NCI-H345 treated with DMSO at 0.1 percent for 48 hours (cell line): ENCODE measurements at regions not wholly inside any gene's neighbourhood (a gene's known extent, or its start where the extent isn't known, plus 50 kb on each side); places are given as distances from the start of the nearest gene placed in this dataset.

ENCODE experiments used
- DNase-seq: peaks from one replicate; lab custom pipeline; 2025; ENCODE audit not compliant: unreplicated experiment; lab: John Stamatoyannopoulos, UW

DNA sequence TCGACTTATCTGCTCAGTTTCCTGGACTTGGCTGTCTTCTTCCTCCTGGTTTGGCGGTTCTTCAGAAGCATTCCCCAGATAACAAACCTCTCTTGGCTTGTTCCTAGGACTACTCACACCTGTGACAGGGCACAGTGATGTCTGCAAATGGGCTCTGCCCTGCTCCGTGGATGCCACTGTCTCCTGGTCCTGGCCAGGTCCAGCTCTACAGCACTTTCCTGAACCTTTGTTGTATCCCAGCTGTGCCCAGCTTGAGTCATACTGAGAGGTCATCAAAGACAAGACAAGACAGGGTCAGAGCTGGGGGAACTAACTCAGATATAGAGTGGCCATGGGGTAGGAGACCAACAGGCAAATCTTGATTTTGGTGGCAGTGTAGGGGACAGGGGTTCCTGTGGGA is 102.7 kb upstream of the SLC22A23 start:
- no peak for DNase-seq

DNA sequence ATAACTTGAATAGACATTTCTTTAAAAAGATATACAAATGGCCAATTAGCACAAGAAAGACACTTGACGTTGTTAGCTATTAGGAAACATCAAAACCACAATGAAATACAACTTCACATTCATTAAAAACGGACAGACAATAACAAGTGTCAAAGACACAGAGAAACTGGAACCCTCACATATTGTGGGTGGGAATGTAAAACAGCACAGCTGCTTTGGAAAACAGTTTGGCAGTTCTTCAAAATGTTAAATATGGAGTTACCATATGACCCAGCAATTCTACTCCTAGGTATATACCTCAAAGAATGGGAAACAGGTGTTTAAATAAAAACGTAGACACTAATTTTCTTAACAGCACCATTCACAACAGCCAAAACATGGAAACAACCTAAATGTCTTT is 100.5 kb upstream of the SLC22A23 start:
- no peak for DNase-seq

DNA sequence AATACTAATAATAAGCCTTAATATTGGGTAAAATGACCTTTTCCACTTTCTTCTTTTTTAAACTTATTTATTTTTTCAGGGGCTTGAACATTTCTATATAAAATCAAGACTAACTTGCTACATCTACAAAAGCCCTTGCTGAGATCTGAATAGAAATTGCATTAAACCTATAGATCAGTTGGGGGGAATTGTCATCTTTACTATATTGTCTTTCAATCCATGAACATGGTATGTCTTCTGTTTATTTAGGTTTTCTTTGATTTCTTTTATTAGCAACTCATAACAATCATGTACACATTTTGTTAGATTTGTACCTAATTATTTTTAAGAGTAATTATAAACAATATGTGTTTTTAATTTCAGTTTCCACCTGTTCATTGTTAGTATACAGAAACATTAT is 96.4 kb upstream of the SLC22A23 start:
- no peak for DNase-seq

DNA sequence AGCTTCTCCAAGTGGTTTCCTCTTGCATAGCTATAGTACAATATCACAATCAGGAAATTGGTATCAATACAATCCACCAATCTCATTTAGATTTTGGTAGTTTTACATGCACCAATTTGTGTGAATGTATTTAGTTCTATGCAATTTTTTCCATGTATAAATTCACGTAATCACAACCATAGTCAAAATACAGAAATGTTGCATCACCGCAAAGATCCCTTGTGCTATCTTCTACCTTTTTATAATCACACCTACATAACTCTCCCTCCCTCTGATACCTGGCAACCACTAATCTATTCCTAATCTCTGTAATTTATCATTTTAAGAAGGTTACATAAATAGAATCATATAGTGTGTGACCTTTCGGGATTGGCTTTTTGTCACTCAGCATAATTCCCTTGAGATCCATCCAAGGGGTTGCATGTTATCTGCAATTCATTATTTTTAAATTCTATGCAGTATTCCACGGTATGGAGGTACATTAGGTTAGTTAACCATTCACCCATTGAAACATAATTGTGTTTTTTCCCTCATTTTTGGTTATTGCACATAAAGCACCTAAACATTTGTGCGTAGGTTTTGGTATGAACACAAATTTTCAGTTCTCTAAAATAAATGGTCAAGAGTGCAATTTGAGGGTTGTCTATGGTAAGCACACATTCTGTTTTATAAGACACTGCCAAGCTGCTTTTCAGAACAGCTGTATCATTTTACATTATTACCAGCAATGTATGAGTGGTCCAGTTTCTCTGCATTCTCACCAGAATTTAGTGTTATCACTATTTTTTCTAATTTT is 95.1 kb upstream of the SLC22A23 start:
- no peak for DNase-seq

DNA sequence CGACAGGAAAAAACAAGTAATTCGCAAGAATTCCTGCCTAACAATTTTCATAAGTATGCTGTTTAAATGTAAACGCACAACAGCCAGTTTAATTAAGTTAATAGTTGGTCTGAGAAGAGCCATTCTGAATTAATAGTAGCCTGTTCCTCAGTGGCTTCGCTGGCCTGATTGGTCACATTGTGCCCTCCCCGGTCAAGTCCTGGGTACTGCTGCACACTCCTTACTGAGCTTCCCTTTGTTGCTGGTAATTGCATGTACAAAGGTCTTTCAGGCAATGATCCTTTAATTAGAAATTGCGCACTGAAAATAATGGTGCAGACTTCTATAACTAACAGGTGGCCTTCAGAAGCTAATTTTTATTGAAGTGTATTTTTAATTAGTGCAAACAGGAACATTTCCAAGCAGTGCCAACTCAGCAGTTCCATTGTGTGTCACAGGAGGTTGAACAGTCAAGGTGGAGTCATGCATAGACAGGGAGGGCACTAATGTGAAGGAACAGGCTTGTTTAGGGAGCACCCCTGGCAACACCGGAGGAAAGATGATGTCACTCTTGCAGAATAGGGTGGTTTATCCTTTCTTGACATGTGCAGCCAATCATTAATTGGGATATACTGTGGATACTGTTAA is 92.6 kb upstream of the SLC22A23 start:
- DNase-seq, result no peak

DNA sequence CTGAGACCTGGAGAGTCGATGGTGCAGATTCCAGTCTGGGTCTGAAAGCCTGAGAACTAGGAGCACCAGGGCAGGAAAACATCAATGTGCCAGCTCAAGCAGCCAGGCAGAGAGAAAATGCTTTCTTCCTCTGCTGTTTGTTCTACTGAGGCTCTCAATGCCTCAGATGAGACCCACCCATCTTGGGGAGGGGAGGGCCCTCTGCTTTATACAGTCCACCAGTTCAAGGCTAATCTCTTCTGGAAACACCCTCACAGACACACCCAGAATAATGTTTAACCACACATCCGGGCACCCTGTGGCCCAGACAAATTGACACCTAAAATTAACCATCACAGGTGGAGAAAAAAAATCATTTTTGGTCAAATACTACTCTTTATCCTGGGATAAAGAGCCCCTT is 89.3 kb upstream of the SLC22A23 start:
- DNase-seq, result no peak

DNA sequence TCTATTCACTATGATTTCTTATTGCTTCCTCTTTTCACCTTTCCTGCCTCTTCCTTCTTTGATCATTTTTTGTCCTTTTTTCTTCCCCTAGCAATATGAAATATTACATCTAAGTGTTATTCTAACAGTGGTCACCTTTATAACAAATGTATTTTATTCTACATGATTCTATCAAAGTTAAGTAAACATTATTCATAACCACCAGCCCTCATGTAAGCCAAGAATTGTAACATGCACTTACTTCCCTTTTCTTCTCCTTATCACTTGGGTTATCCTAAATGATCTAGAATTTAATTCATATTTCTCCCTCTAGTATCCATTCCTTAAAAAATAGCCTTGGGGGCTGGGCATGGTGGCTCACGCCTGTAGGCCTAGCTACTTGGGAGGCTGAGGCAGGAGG is 88.3 kb upstream of the SLC22A23 start:
- DNase-seq, result no peak

DNA sequence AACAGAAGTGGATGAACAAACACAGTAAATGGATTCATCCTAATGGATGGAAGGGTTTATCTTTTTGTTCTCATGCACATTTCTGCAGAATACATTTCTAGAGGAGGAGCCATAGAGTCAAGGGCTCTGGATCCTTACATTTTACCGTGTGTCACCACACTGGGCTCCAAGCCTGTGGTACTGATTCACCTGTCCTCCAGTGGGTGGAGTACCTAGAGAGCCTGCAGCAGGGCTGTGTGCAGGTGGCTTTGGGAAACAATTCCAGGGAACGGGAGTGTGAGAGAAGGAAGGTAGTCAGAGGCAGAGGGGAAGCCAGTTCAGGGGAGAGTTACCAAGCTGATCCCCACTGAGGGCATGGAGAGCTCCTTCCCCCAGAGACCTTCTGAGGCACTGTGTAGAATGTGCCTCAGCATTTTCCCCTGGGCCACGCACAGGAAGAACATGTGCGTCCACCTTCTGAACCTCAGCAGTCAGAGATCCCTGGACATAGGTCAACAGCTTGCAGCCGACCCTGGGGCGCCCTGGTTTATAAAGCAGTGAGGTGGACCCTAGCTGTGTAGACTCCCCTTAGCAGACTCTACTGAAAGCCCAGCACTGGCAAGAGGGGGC is 85.3 kb upstream of the SLC22A23 start:
- DNase-seq, result peak; percentile 67

DNA sequence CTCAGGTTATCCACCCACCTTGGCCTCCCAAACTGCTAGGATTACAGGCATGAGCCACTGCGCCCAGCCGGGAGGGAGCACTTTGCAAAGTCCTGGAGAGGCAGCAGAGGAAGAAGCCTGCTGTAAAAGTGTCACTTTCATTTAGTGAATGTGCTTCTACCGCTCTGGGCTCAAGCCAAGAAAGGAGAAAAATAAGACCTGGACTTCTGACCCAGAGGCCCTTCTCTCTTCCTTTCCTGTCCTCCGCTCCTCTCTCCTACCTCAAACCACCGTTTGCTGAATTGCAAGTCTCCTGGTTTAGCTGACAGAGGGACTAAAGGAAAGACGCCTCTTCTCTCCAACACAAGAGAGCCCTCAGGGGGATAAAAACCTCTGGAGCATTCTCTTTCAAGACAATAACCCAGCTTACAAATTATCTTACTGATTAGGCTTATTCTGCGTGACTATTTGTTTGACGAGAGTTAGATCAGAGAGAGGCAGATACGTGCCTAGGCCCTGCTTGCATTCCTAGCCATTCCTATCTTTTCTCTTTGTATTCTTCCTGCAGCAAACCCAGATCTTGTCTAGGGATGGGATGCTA is 84.2 kb upstream of the SLC22A23 start:
- no peak for DNase-seq

DNA sequence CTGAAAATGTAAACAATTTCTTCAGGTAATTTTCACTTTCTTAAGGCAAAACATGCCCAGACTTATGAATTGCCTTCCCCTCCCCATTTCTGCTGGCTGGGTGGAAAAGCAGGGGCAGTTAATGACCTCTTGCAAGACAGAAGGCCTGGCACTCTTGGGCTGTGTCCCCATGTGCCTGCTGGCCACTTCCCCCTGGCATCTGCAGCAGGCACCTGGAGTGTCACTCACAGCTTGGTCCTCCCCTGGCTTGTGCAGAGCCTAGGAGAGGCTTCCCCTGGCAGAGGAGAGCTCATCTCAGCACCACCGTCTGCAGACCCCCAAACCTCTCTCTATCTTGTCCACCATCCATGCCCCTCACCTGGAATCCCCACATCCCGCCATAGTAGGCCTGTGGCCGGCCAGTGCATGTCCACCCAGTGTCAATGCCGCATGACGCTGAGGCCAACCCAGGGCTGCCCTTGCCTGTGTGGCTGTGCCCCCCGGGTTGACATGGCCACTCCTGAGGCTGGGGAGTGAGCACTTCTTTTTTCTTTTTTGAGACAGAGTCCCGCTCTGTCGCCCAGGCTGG is 83.5 kb upstream of the SLC22A23 start:
- DNase-seq, result no peak

DNA sequence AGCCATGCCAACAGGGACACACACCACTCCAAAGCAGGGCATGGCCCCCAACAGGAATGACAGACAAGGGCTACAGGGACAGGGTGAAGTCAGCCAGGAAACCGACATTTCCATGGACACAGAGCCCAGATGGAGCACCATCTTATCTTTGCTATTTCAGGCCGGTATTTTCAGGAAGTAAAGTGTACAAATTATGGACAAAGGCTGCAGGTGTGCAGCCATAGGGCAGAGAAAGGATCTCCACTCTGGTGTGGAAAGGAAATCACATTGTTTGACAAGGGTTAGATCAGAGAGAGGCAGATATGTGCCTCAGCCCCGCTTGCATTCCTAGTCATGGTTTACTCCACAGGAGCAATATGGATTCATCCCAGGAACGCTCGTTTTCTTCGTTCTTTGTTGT is 81.7 kb upstream of the SLC22A23 start:
- DNase-seq, result no peak

DNA sequence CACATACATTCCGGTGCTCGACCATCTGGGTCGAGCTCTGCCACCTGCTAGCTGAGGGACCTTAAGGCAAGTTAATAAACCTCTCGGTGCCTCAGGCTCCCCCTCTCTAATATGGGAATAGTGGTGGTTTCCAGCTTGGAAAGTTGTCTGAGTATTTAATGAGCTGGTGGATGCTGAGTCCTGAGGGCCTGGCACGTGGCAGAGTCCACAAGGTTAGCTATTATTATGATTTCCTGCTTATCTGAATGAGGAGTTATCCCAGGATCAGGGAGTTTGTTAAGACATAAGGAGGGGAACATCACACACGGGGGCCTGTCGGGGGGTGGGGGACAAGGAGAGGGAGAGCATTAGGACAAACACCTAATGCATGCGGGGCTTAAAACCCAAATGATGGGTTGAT is 80.1 kb upstream of the SLC22A23 start:
- no peak for DNase-seq

DNA sequence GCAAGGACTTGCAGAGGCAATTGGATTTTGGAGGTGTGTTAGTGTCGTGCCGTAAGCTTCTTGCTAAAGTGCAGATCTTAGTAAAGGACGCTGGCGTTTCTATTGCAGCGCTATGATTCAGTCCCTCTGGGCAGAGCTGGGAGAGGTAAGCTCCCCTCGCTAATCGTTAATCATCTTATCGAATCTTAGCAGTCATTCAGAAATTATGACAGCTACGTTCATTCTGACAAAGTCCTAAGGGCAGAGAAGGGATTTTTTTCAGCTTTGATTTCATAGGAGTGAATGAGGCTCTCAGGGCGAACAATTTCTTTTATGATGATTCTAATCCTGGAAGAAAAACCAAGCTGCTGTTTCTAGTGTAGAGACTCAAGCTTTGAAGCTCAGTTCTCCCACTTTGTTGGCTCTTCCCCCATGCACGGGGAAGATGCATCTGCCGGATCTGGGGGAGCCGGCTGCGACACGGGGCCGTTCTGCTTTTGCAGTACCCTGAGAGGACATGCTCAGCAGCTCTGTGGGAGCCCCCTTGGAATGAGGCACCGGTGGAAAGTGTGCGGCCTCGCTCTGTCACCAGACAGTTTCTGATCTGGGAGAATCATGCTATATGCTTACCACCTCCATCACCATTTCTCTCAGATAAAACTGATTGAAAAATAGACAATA is 79.1 kb upstream of the SLC22A23 start:
- DNase-seq, result no peak

DNA sequence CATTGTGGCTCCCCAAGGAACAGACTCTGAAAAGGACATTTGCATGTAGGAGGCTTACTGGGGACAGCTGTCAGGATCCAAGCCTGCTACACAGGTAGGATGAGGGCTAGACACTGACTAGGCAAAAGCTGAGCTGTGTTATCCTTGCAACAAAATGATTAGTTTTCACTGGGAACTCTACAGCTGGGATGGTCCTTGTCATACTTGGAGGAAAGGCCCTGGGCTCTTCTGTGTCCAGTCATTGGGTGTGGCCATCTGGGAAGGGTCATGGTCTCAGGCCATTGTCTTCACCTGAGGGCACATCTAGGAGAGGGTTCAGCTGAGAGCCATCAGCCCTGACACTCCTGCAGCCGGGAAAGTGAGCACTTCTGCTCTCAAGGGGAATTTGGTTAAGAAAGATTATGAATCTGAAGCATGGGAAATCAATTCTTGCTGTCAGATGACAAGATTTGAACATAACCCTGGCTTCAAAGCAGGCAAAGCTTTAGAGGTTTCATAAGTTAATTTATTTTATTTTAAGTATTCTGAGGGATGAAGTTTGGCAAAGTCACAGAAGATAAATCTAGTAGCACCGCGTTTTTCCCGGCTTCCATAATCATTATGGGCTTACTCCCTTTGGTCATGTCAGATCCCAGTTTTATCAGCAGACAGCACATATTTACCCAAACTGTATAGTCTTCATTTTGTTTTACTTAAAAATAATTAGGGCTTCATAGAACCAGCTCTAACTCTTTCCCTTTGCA is 78.4 kb upstream of the SLC22A23 start:
- DNase-seq, result no peak

DNA sequence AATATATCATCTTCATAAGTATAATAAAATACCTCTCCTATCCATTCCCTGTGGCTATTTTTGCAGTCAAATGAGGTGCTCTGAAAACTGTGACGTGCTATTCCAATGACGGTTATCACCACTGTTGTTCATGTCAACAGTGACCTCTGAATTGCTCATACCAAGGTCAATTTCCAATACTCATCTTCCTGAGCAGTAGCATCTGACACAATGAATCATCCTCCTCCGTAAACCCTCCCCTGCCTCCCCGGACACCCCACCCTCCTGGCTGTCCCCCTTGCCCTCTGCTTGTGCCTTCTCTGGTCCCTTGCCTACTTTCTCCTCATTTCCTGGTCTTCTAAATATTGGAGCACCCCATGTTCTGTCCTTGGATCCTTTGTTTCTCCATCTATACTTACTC is 77.7 kb upstream of the SLC22A23 start:
- DNase-seq, result no peak

DNA sequence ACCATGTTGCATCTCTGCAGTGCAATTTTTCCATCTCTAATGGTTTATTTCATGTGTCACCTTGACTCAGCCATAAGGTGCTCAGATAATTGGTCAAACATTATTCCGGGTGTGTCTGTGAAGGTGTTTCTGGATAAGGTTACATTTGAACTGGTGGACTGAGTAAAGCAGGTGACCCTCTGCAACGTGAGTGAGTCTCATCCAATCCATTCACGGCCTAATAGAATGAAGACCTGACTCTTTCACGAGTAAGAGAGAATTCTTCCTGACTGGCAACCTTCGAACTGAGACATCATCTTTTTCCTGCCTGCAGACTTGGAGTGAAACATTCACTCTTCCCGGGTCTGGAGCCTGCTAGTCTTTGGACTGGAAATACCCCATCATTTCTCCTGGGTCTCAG is 77.1 kb upstream of the SLC22A23 start:
- DNase-seq, result no peak

DNA sequence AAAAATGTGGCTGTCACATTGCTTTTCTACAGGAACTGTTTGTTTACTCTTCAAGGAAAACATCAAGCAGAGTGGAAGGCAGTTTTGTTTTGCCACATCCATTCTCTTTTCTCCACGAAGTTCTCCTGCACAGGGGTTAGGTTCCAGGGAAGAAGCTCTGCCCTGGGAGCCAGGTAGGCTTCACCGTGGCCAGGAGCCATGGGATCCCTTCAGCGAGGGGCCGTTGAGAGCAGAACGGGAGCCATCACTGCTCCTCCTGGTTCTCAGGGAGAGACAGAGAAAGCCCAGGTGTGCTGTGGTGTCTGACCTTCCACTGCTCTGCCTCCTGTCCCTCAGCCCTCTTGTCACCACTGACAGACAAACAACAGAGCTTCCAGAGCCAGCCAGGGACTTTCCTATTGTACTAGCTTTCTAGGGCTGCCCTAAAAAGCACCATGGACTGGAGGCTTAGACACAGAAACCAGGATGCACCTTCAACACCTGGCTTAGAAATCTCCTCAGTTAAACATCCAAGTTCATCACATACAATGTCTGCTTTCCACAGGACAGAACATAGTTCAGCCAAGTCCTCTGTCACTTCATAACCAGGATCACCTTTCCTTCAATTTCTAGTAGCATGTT is 75.6 kb upstream of the SLC22A23 start:
- DNase-seq, result no peak

DNA sequence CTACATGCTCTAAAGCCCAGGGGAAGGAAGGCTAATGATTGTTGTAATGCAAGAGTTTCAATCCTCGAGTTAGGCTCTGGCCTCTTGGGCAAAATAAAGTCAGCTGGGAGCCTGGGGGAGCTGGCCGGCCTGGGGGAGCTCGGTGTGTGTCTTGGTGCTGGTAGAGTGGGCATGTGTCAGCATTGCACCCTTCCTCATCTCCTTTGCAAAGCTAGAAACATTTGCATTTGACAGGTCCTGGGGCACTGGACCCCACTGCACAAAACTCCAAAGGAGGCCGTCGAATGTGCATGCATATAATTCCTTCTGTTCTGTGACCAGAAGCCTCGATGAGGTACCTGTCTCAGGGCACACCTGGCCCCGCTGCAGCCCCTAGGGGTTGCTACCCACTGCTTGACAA is 74.6 kb upstream of the SLC22A23 start:
- no peak for DNase-seq

DNA sequence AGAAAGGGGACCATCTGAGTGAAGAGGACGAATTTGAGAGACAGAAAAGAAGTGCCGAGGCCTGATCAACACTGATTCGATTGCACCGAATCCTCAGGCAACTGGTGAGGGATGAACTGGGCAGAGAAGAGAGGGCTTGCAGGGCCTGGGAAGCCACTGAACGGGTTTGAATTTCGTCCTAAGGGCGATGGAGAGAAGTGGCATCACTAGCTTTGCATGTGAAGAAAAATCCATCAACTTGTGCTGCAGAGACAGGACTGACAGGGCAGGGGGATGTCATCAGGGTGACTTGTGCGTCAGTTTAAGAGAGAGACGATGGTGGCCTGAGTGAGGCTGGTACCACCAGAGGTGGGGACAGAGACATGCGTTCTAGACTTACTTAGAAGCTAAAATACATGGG is 73.7 kb upstream of the SLC22A23 start:
- DNase-seq, result no peak

DNA sequence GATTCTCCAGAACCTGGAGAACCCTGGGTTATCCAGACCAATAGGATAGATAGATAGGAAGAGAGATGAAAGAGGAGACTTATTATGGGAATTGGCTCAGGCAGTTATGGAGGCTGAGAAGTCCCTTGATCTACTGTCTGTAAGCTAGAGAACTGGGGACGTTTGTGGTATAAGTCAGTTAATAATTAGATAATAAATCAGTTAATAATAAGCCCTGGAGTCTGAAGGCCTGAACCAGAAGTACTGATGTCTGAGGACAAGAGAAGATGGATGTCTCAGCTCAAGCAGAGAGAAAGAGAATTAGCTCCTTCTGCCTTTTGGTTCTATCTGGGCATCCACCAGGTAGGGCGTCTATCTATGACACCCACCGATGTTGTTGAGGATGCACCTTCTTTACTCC is 72.9 kb upstream of the SLC22A23 start:
- DNase-seq, result no peak
